NOMO-1 (cell line): ENCODE measurements at regions not wholly inside any gene's neighbourhood (a gene's known extent, or its start where the extent isn't known, plus 50 kb on each side); places are given as distances from the start of the nearest gene placed in this dataset.
"Not testable (repeated sequence)": the region's sequence is repeated elsewhere in the genome, so short reads cannot be mapped to it uniquely, and the experiment has no call there.

Source experiments
- DNase-seq, 2 experiments: peaks; one replicate each; lab custom pipeline; 2025; ENCODE audit not compliant: unreplicated experiment in 2 of 2; lab: John Stamatoyannopoulos, UW

- DNase-seq, result no peak
These were observed 84.7 kb downstream of the SCN11A start for GRCh38 chr3:38966811-38967692.

GRCh38 chr3:38964646-38965045, 87.1 kb downstream of the SCN11A start:
- no peak for DNase-seq

- DNase-seq, result no peak
These were observed 87.5 kb downstream of the SCN11A start for GRCh38 chr3:38964204-38964603.

- DNase-seq, result peak; percentile 49 to 51
These were observed 90.7 kb downstream of the SCN11A start for GRCh38 chr3:38960953-38961622.

- DNase-seq, result no peak
These were observed 91.6 kb downstream of the SCN11A start for GRCh38 chr3:38960042-38960622.

- no peak for DNase-seq
These were observed 93.6 kb downstream of the SCN11A start for GRCh38 chr3:38958026-38958720.

- no peak for DNase-seq
These were observed 94.4 kb downstream of the SCN11A start for GRCh38 chr3:38957296-38957695.

GRCh38 chr3:38952721-38953120, 99.0 kb downstream of the SCN11A start:
- DNase-seq, result no peak

- DNase-seq, result not testable (repeated sequence)
These were observed 100.6 kb downstream of the SCN11A start for GRCh38 chr3:38951167-38951566.

- DNase-seq, result peak in 1 of 2 experiments; percentile 24
These were observed 101.2 kb downstream of the SCN11A start for GRCh38 chr3:38950581-38950980.

GRCh38 chr3:38949994-38950393, 101.8 kb downstream of the SCN11A start:
- no peak for DNase-seq

GRCh38 chr3:38940394-38940793, 111.3 kb downstream of the SCN11A start:
- DNase-seq, result no peak

- no peak for DNase-seq
These were observed 109.3 kb upstream of the SCN10A start for GRCh38 chr3:38925351-38925750.

- DNase-seq, result no peak
These were observed 100.7 kb upstream of the SCN10A start for GRCh38 chr3:38916706-38917105.

GRCh38 chr3:38907426-38907825, 91.4 kb upstream of the SCN10A start:
- no peak for DNase-seq

GRCh38 chr3:38890426-38890825, 74.4 kb upstream of the SCN10A start:
- no peak for DNase-seq

GRCh38 chr3:38878646-38879045, 62.6 kb upstream of the SCN10A start:
- DNase-seq, result no peak
